ENCODE measurements at regions not wholly inside any gene's neighbourhood (a gene's known extent, or its start where the extent isn't known, plus 50 kb on each side); places are given as distances from the start of the nearest gene placed in this dataset.

DNA sequence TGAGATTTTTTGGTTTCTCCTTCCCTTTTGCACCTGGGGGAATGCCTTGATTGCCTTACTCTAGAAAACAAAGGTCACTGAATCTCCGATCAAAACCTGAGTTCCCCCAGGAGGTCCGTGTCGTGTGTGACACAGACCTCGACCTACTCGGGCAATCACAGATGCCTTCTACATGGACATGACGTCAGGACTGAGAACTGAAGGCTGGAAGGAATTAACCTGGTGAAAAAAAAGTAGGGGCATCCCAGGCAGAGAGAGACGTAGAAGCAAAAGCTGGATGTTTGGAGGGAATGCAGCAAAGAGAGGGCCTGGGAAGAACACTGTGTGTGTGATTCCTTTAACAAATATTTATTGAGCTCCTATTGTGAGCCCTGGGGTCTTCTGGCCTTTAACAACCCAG, 178.0 kb downstream of the PRDM2 start:
- no peak for DNase-seq

DNA sequence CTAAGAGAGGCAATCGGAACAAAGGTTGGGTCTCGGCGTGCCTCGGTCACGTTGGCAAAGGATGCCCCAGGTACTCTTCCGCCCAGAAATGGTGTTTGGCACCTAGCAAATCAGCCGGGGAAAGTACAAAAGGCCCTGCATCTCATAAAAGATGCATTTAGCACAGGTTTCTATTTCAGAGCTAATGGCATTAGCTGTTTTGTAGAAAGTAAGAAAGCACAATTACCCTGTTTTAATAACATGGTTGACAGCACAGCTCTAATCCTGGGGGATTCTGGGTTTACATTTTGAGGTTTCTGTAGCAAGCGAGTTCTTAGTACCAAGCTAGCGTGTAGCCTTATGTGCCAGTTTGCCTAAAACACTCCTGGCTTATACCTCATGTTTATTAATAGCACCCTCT, 178.5 kb downstream of the PRDM2 start:
- intact Hi-C loops (cut with DNase I): no loop called here
- Histone ChIP-seq H3K4me1 (no peaks in the 10 kb centered on the region), H3K27me3 (no peaks in the 10 kb centered on the region), H3K9me3 (no peaks in the 10 kb centered on the region), H3K4me3 (no peak overlapping the region), H3K27ac (no peak overlapping the region), H3K36me3 (no peaks in the 10 kb centered on the region)
- no peak for ATAC-seq
- DNase-seq: no peak
- TF ChIP-seq, protein P1, sequence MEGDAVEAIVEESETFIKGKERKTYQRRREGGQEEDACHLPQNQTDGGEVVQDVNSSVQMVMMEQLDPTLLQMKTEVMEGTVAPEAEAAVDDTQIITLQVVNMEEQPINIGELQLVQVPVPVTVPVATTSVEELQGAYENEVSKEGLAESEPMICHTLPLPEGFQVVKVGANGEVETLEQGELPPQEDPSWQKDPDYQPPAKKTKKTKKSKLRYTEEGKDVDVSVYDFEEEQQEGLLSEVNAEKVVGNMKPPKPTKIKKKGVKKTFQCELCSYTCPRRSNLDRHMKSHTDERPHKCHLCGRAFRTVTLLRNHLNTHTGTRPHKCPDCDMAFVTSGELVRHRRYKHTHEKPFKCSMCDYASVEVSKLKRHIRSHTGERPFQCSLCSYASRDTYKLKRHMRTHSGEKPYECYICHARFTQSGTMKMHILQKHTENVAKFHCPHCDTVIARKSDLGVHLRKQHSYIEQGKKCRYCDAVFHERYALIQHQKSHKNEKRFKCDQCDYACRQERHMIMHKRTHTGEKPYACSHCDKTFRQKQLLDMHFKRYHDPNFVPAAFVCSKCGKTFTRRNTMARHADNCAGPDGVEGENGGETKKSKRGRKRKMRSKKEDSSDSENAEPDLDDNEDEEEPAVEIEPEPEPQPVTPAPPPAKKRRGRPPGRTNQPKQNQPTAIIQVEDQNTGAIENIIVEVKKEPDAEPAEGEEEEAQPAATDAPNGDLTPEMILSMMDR (IDR thresholded peaks at IDR 0.05): no peak

More for the DNA sequence above, 178.0 kb downstream of the PRDM2 start:
- Histone ChIP-seq H3K27me3 (no peaks in the 10 kb centered on the region), H3K27ac (no peak overlapping the region), H3K4me1 (no peaks in the 10 kb centered on the region), H3K9me3 (no peaks in the 10 kb centered on the region), H3K4me3 (no peak overlapping the region), H3K36me3 (no peaks in the 10 kb centered on the region)
- ATAC-seq: no peak
- TF ChIP-seq, protein P1 (IDR thresholded peaks at IDR 0.05): no peak
- intact Hi-C loops (cut with DNase I): no loop called here

DNA sequence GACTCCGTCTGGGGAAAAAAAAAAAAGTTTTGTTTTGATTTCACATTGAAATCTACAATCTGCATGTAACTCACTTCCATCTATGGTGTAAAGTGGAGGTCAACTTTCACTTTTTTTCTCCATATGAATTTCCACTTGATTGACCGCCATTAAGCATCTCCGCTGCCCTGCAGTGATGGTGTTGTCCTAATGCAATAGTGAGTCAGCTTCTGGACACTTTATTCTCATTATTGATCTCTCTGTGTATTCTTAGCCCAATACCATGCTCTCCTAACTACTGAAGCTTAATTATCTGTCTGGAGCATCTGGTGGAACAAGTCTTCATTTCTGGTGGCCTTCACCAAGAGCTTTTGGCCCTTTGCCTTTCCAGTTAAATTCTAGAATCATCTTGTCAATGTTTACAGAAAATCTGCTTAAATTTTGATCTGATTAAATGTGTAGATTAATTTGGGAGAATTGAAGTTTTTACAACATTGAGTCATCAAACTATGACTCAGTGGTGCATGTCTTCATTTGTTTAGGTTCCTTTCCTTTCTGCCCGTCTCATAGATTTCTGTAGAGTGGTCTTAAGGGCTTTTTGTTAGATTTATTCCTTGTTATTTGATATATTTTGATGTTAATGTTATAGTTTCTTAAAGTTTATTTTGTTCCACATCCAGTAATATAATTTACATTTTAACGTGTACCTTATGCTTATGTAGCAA, 181.5 kb downstream of the PRDM2 start:
- no peaks in the 10 kb centered on the region for H3K36me3 ChIP-seq
- TF ChIP-seq, protein P1 (IDR thresholded peaks at IDR 0.05): no peak
- no peak overlapping the region for H3K27ac ChIP-seq
- no peaks in the 10 kb centered on the region for H3K27me3 ChIP-seq
- no peaks in the 10 kb centered on the region for H3K9me3 ChIP-seq
- intact Hi-C loops (cut with DNase I): no loop called here
- DNase-seq (no peak), ATAC-seq (no peak)
- H3K4me3 ChIP-seq: no peak overlapping the region
- H3K4me1 ChIP-seq: no peaks in the 10 kb centered on the region

DNA sequence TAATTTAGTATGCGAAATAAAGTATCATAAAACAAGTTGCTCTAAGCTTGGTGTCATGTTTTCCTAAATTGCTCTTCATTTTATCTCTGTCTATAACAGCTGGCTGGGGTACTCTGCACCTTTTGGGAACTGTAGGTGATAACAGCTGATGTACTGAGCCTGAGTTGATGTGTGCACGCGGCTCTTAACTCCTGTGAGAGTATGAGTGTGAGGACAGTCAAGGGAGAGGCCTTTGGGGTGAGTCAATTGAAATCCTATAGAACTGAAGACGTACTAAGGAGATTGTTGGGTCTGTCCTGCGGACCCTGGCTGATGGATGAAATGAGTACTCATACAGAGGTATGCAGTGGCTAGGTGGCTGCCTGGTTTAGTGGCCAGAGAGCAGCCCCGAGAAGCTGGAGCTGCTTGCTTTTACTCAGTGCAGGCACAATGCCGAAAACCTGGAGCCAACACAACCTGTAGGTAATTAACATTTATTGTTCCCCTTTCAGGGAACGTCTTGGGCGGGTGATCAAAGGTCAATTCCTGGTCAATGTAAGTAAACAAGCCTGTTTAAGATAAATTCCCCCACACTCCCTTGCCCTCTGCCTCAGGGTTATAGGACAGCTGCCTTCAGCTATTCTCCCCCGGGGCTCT, 188.5 kb downstream of the PRDM2 start:
- DNase-seq: no peak
- Histone ChIP-seq H3K27me3 (peaks cover 31% of the 10 kb centered on the region), H3K27ac (no peak overlapping the region), H3K4me1 (no peaks in the 10 kb centered on the region), H3K4me3 (no peak overlapping the region), H3K36me3 (no peaks in the 10 kb centered on the region), H3K9me3 (no peaks in the 10 kb centered on the region)
- TF ChIP-seq, protein P1 (IDR thresholded peaks at IDR 0.05): no peak
- intact Hi-C loops (cut with DNase I): no loop called here
- no peak for ATAC-seq

DNA sequence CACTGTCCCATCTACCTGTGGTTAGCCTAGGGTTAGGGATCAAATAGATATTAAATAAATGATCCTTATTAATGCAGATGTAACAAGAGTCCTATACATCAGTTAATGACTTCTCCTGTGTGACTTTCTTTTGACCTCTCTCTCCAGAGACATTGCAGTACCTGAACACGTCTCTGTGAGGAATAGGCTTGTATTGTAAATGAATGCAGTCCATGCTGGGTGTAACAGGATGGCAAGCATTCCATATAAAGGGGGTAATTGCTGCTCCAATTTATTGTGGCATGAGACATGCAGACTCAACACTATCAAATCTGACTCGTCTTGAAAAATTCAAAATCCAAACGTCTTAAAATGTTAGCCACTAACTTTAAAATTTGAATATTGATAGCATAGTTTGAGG, 189.5 kb downstream of the PRDM2 start:
- TF ChIP-seq, protein P1 (IDR thresholded peaks at IDR 0.05): no peak
- ATAC-seq: no peak

More for the DNA sequence above, 189.5 kb downstream of the PRDM2 start:
- no peaks in the 10 kb centered on the region for H3K36me3 ChIP-seq
- H3K4me1 ChIP-seq: no peaks in the 10 kb centered on the region
- H3K4me3 ChIP-seq: no peak overlapping the region
- intact Hi-C loops (cut with DNase I): no loop called here
- H3K27me3 ChIP-seq: peaks cover 41% of the 10 kb centered on the region
- no peaks in the 10 kb centered on the region for H3K9me3 ChIP-seq
- no peak for DNase-seq
- no peak overlapping the region for H3K27ac ChIP-seq

Data from upper lobe of right lung (tissue), 1 donor.